PC-3 (cell line): ENCODE measurements at regions not wholly inside any gene's neighbourhood (a gene's known extent, or its start where the extent isn't known, plus 50 kb on each side); places are given as distances from the start of the nearest gene placed in this dataset.

Source experiments
- ATAC-seq: fragments of 200-7000 bp; cut with Tn5 transposase; 2 replicates; pipeline ENCODE4 v1.9.1; 2020; ENCODE audit warnings: mild to moderate bottlenecking, moderate library complexity
- BruUV-seq: library from RNA; stranded (reverse); fragments of 400-500 nt; replicated peaks from 2 replicates; lab custom pipeline; 2021; lab: Mats Ljungman, UMichigan
- CTCF ChIA-PET: fragments of 300-600 bp; sonication (Branson Sonifier 250); formaldehyde crosslinking; loops from one replicate; lab custom pipeline; 2022; ENCODE audit warnings: antibody characterized with exemption; lab: Charles Lee
- POLR2A ChIA-PET: fragments of 300-600 bp; sonication (Branson Sonifier 250); formaldehyde crosslinking; loops from one replicate; lab custom pipeline; 2022; ENCODE audit warnings: antibody characterized with exemption; ENCODE audit not compliant: unreplicated experiment; lab: Charles Lee
- DNase-seq: peaks from one replicate; pipeline ENCODE4 v3.0.0-alpha.2; 2015
- H2AFZ ChIP-seq: fragments of 300-600 bp; sonication (generic); 2 replicates; pipeline ENCODE4 v1.6.0; 2016; ENCODE audit warnings: antibody characterized with exemption, low read length
- H3F3A ChIP-seq: fragments of 300-600 bp; sonication (generic); one replicate; pipeline ENCODE4 v1.6.0; 2017; ENCODE audit warnings: antibody characterized with exemption, low read length, control low read depth, mild to moderate bottlenecking; ENCODE audit not compliant: unreplicated experiment
- H3K27ac ChIP-seq: fragments of 300-600 bp; sonication (generic); 2 replicates; pipeline ENCODE4 v1.5.1; 2016; ENCODE audit warnings: mild to moderate bottlenecking, low read length
- H3K27me3 ChIP-seq: fragments of 300-600 bp; sonication (generic); 2 replicates; pipeline ENCODE4 v1.6.1; 2016; ENCODE audit warnings: low read length, mixed read lengths
- H3K36me3 ChIP-seq: fragments of 300-600 bp; sonication (generic); 2 replicates; pipeline ENCODE4 v1.6.1; 2016; ENCODE audit warnings: low read depth, mixed run types, low read length, mixed read lengths
- H3K4me1 ChIP-seq: fragments of 300-600 bp; sonication (generic); 2 replicates; pipeline ENCODE4 v1.5.1; 2016; ENCODE audit warnings: low read length; ENCODE audit not compliant: insufficient read depth
- H3K4me2 ChIP-seq: fragments of 300-600 bp; sonication (generic); 2 replicates; pipeline ENCODE4 v1.6.0; 2016; ENCODE audit warnings: low read length
- H3K4me3 ChIP-seq: fragments of 300-600 bp; sonication (generic); 2 replicates; pipeline ENCODE4 v1.5.1; 2016; ENCODE audit warnings: mild to moderate bottlenecking, low read length, mixed read lengths
- H3K79me2 ChIP-seq: fragments of 300-600 bp; sonication (generic); 2 replicates; pipeline ENCODE4 v1.6.1; 2017; ENCODE audit warnings: low read length, mixed read lengths
- H3K9ac ChIP-seq: fragments of 300-600 bp; sonication (generic); 2 replicates; pipeline ENCODE4 v1.6.0; 2016; ENCODE audit warnings: mild to moderate bottlenecking, low read length
- H3K9me2 ChIP-seq: fragments of 300-600 bp; sonication (generic); replicated peaks from 2 replicates; pipeline ENCODE4 v1.6.1; 2016; ENCODE audit warnings: mixed run types, low read length, mixed read lengths
- H3K9me3 ChIP-seq: fragments of 300-600 bp; sonication (generic); 2 replicates; pipeline ENCODE4 v1.6.1; 2016; ENCODE audit warnings: low read length, mixed read lengths
- H4K20me1 ChIP-seq: fragments of 300-600 bp; sonication (generic); 2 replicates; pipeline ENCODE4 v1.6.1; 2016; ENCODE audit warnings: low read length, mixed read lengths
- EZH2 ChIP-seq: fragments of 300-600 bp; sonication (generic); IDR thresholded peaks from one replicate; pipeline ENCODE4 v1.6.1; 2017; ENCODE audit warnings: antibody characterized with exemption, mild to moderate bottlenecking, low read length; ENCODE audit not compliant: unreplicated experiment
- EZH2phosphoT487 ChIP-seq: fragments of 300-600 bp; sonication (generic); IDR thresholded peaks from 2 replicates; pipeline ENCODE4 v1.6.1; 2018; ENCODE audit warnings: mild to moderate bottlenecking, antibody characterized with exemption, low read length, borderline replicate concordance
- intact Hi-C: fragments of 100-400 bp; cut with micrococcal nuclease; formaldehyde crosslinking; loops from 2 replicates; pipeline ENCODE4 v1.9.0; 2023
- TF ChIP-seq, protein P1 (sequence below): fragments of 300-600 bp; sonication (generic); conservative IDR thresholded peaks from 2 replicates; pipeline ENCODE4 v1.5.1; 2017; ENCODE audit warnings: antibody characterized with exemption, low read depth, mild to moderate bottlenecking, low read length

DNA sequence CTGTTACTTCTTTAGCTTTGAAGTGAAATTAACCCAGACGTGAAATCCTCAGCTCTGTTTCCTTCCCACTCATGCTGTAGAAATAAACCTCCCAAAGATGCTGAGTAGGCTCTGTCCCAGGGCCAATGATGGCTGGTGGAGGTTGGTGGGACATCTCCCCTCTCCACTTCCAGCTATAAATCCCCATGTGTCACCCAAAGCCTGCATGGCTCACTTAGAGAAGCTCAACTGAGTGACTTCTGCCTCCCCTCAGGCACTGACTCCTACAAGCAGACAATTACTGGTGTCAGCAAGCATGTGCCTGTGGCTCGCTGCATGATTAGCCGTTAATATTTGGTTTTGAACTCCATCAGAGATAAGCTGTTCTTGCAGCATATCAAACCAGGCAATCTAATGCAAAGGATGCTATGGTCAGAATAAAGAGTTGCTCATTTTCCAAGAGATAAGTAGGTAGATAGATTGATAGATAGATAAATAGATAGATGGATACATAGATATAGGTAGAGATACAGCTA is 569.5 kb upstream of the WWC1 start:
- Histone ChIP-seq H3K4me2 (no peak overlapping the region), H3K27me3 (no peaks in the 10 kb centered on the region), H3K9me3 (no peaks in the 10 kb centered on the region), H3K9ac (no peak overlapping the region), H3K4me3 (no peak overlapping the region), H3K9me2 (no peaks in the 10 kb centered on the region), H2AFZ (no peak overlapping the region), H3F3A (no peaks in the 10 kb centered on the region), H3K4me1 (0 out of 2 replicates have a peak, but pooled peaks cover 6% of the 10 kb centered on the region), H3K79me2 (no peaks in the 10 kb centered on the region), H4K20me1 (no peaks in the 10 kb centered on the region), H3K27ac (no peak overlapping the region), H3K36me3 (no peaks in the 10 kb centered on the region)
- ATAC-seq (no peak), DNase-seq (no peak)
- CTCF ChIA-PET: interaction anchor here (0.7 to 1.1 kb wide), 2 partner anchors 130 to 202 kb away, joined by 3 read pairs; no protein-coding TSS in a partner anchor
- POLR2A ChIA-PET: no interaction called here
- no TSS peak for BruUV-seq
- TF ChIP-seq EZH2: no peak
- TF ChIP-seq, protein P1, sequence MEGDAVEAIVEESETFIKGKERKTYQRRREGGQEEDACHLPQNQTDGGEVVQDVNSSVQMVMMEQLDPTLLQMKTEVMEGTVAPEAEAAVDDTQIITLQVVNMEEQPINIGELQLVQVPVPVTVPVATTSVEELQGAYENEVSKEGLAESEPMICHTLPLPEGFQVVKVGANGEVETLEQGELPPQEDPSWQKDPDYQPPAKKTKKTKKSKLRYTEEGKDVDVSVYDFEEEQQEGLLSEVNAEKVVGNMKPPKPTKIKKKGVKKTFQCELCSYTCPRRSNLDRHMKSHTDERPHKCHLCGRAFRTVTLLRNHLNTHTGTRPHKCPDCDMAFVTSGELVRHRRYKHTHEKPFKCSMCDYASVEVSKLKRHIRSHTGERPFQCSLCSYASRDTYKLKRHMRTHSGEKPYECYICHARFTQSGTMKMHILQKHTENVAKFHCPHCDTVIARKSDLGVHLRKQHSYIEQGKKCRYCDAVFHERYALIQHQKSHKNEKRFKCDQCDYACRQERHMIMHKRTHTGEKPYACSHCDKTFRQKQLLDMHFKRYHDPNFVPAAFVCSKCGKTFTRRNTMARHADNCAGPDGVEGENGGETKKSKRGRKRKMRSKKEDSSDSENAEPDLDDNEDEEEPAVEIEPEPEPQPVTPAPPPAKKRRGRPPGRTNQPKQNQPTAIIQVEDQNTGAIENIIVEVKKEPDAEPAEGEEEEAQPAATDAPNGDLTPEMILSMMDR: no peak
- no peak for TF ChIP-seq EZH2phosphoT487
- intact Hi-C loops: loop anchor here (5.0 kb wide), 2 partner anchors 85 to 135 kb away; no protein-coding TSS in a partner anchor

DNA sequence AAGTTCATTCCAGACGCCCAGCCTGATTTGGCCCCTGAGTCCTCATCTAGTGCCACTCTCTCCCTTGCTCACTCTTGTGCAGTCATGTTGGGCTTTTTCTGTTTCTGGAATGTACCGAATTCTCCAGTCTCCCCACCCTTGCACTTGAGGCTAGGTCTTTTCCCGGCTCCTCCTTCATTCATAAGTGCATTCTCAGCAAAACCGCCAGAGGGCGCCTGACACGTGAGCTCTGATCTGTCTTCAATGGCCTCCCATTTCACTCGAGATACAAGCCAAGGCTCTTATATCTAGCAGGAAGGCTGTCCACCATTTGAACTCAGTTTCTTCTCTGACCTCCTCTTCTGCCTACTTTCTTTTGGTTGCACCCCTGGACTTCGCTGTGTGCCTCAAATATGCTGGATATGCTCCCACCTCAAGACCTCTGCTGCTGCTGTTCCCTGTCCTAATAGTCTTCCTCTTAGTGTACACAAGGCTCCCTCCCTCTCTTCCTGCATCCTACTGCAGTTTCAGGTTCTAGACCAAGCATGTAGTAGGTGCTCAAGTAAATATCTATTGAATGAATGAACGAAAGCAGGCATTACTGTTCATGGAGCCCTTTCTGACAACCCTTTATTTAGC is 568.1 kb upstream of the WWC1 start:
- H3K27me3 ChIP-seq: no peaks in the 10 kb centered on the region
- no TSS peak for BruUV-seq
- H3K36me3 ChIP-seq: no peaks in the 10 kb centered on the region
- H3K79me2 ChIP-seq: no peaks in the 10 kb centered on the region
- no peaks in the 10 kb centered on the region for H3K9me3 ChIP-seq
- DNase-seq: peak; percentile 79
- no peaks in the 10 kb centered on the region for H4K20me1 ChIP-seq
- peak; percentile 72 for ATAC-seq
- no peak for TF ChIP-seq EZH2
- no peak for TF ChIP-seq EZH2phosphoT487
- TF ChIP-seq, protein P1: peak; percentile 81
- H3K27ac ChIP-seq: no peak overlapping the region
- H2AFZ ChIP-seq: peak overlapping the region; percentile 62
- H3F3A ChIP-seq: no peaks in the 10 kb centered on the region
- H3K4me3 ChIP-seq: no peak overlapping the region
- CTCF ChIA-PET: interaction anchor here (0.6 to 0.7 kb wide), 2 partner anchors 17 to 102 kb away, joined by 3 to 4 read pairs; no protein-coding TSS in a partner anchor
- 0 out of 2 replicates have a peak, but pooled peaks cover 6% of the 10 kb centered on the region for H3K4me1 ChIP-seq
- POLR2A ChIA-PET: no interaction called here
- intact Hi-C loops: loop anchor here (5.0 kb wide), 2 partner anchors 86 to 136 kb away; no protein-coding TSS in a partner anchor
- no peak overlapping the region for H3K9ac ChIP-seq
- no peak overlapping the region for H3K4me2 ChIP-seq
- H3K9me2 ChIP-seq: no peaks in the 10 kb centered on the region

DNA sequence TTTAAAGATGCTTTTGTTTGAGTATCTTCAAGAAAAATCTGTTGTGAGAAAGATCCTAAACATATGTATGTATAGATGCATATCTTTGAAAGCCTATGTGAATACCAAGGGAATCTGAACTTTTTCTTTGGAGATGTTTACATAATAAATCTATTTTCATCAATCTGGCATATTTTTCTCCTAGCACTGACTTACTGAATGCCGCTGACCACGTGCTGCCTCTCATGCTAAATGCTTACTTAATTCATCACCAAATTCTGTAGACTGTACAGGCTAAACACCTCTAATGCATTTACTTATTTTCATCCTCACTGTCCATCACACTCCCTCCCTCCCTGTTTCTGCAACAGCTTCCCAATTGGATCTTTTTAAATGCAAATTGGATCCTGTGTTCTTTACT is 566.2 kb upstream of the WWC1 start:
- Histone ChIP-seq H3K4me2 (no peak overlapping the region), H2AFZ (no peak overlapping the region), H3K4me3 (no peak overlapping the region), H3K4me1 (peaks cover 12% of the 10 kb centered on the region; the same call in 1 of the 2 replicates), H3K9ac (no peak overlapping the region), H3K9me3 (no peaks in the 10 kb centered on the region), H3K27me3 (no peaks in the 10 kb centered on the region), H3K79me2 (no peaks in the 10 kb centered on the region), H4K20me1 (no peaks in the 10 kb centered on the region), H3F3A (no peaks in the 10 kb centered on the region), H3K9me2 (no peaks in the 10 kb centered on the region), H3K27ac (no peak overlapping the region), H3K36me3 (no peaks in the 10 kb centered on the region)
- no peak for DNase-seq
- intact Hi-C loops: no loop called here
- ChIA-PET POLR2A (no interaction called here), CTCF (no interaction called here)
- no TSS peak for BruUV-seq
- TF ChIP-seq EZH2phosphoT487: no peak
- no peak for TF ChIP-seq EZH2
- TF ChIP-seq, protein P1: no peak
- no peak for ATAC-seq
